ENCODE measurements at regions not wholly inside any gene's neighbourhood (a gene's known extent, or its start where the extent isn't known, plus 50 kb on each side); places are given as distances from the start of the nearest gene placed in this dataset.

DNA sequence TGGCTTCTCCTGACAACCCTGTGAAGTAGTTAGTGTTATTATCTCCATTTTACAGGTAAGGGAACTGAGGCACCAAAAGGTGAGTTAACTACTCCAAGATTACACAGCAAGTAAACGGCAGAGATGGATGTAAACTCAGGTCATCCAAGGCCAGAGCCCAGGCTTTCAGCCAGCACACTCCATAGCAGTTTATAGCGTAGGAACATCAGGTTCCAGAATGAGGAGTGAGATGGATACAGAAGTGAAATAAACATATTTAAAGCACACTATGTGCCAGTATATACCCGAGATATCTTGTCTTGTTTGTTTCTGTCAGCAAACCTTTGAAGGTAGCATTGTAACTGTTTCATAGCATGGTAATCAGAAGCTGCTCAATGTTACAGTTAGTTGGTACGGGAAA is 279.0 kb downstream of the OXSM start:
- TF ChIP-seq EP300 (IDR thresholded peaks at IDR 0.05), result peak; percentile 67
- TF ChIP-seq, protein P1, sequence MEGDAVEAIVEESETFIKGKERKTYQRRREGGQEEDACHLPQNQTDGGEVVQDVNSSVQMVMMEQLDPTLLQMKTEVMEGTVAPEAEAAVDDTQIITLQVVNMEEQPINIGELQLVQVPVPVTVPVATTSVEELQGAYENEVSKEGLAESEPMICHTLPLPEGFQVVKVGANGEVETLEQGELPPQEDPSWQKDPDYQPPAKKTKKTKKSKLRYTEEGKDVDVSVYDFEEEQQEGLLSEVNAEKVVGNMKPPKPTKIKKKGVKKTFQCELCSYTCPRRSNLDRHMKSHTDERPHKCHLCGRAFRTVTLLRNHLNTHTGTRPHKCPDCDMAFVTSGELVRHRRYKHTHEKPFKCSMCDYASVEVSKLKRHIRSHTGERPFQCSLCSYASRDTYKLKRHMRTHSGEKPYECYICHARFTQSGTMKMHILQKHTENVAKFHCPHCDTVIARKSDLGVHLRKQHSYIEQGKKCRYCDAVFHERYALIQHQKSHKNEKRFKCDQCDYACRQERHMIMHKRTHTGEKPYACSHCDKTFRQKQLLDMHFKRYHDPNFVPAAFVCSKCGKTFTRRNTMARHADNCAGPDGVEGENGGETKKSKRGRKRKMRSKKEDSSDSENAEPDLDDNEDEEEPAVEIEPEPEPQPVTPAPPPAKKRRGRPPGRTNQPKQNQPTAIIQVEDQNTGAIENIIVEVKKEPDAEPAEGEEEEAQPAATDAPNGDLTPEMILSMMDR (IDR thresholded peaks at IDR 0.05), result no peak

All from stomach (tissue), 4 donors.